Gastroesophageal sphincter (tissue), 3 donors: ENCODE measurements at regions not wholly inside any gene's neighbourhood (a gene's known extent, or its start where the extent isn't known, plus 50 kb on each side); places are given as distances from the start of the nearest gene placed in this dataset.

Source experiments
- CTCF ChIP-seq, 4 experiments: fragments of 200-600 bp in 2 of 4; fragments of 450-650 bp in 2 of 4; sonication (generic) in 1 of 4; IDR thresholded peaks; one replicate each; pipeline ENCODE4 v1.5.1; 2017 to 2019; ENCODE audit warnings: antibody characterized with exemption in 4 of 4, mild to moderate bottlenecking in 2 of 4, moderate library complexity in 2 of 4
- POLR2AphosphoS5 ChIP-seq: sonication (generic); formaldehyde crosslinking; IDR thresholded peaks from one replicate; pipeline ENCODE4 v1.6.1; 2017; ENCODE audit warnings: antibody characterized with exemption

DNA sequence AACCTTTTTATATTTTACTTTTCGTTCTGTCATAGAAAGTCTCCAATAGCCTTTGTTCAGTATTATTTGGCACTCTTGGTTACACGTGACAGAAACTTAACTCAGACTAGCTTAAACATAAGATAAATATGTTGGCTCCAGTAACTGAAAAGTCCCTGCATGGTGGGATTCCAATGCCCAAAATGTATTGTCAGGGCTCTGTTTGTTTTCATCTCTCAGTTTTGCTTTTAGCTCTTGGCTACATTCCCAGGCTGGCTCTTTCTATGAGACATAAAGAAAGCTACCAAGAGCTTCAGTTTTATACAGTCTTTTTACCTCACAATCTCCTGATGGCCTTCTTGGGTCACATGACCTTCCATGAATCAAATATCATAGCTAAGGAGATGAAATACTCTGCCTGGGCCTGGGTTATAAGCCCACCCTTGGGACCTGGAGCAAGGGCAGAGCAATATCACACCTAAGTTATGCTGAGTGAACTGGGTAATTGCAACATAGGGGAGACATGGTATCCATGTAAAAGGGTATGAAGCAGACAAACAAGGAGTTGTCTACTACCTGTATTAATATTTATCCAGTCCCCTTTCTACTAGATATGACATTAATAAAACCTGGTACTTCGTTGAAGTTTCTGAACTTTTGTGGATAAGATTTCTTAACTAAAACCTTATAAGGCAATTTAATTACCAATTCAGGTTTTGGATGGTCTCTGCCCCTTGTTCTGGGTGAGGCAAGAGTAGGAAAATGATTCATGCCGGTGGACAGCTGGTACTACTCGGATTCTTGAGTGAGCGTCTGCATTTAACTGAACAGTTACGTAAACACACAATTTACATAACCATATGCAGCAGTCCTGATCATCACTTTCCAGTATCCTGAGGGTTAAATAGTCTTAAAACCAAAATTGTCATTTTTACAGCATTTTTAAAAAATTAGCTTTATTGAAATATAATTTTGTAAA is 442.3 kb downstream of the GPATCH2 start:
- TF ChIP-seq CTCF (IDR thresholded peaks at IDR 0.05), result no peak
- no peak for TF ChIP-seq POLR2AphosphoS5
